Liver (tissue), 8 donors: ENCODE measurements at regions not wholly inside any gene's neighbourhood (a gene's known extent, or its start where the extent isn't known, plus 50 kb on each side); places are given as distances from the start of the nearest gene placed in this dataset.

Experiments used
- DNase-seq: peaks from one replicate; pipeline ENCODE4 v3.0.0-alpha.2; 2017; ENCODE audit warnings: low spot score
- H3K27ac ChIP-seq, 2 donors: one replicate each; pipeline ENCODE4 v1.7.0; 2013; ENCODE audit warnings: inconsistent platforms in 2 of 2, low read length in 2 of 2, control low read depth in 1 of 2, low read depth in 1 of 2, mild to moderate bottlenecking in 1 of 2
- H3K27me3 ChIP-seq, 4 donors: one replicate each; pipeline versions ENCODE4 v1.6.1 to v1.7.0; 2013; ENCODE audit warnings: low read length in 3 of 4, inconsistent platforms in 1 of 4, mild to moderate bottlenecking in 1 of 4, moderate library complexity in 1 of 4; ENCODE audit not compliant: control insufficient read depth in 4 of 4, insufficient read depth in 4 of 4
- H3K36me3 ChIP-seq, 4 donors: one replicate each; pipeline versions ENCODE4 v1.6.1 to v1.7.0; 2013; ENCODE audit warnings: low read length in 3 of 4, mild to moderate bottlenecking in 3 of 4, low read depth in 1 of 4, moderate library complexity in 1 of 4; ENCODE audit not compliant: control insufficient read depth in 4 of 4, insufficient read depth in 3 of 4
- H3K4me1 ChIP-seq, 4 donors: one replicate each; pipeline versions ENCODE4 v1.6.1 to v1.7.0; 2013; ENCODE audit warnings: low read length in 3 of 4, mild to moderate bottlenecking in 3 of 4, moderate library complexity in 1 of 4; ENCODE audit not compliant: control insufficient read depth in 4 of 4, insufficient read depth in 4 of 4
- H3K4me3 ChIP-seq, 3 donors: one replicate each; pipeline versions ENCODE4 v1.6.1 to v1.7.0; 2013; ENCODE audit warnings: low read length in 3 of 3, control low read depth in 1 of 3, low read depth in 1 of 3, mild to moderate bottlenecking in 1 of 3
- H3K9ac ChIP-seq, 2 donors: one replicate each; pipeline ENCODE4 v1.7.0; 2013; ENCODE audit warnings: low read length in 2 of 2, mild to moderate bottlenecking in 2 of 2, moderate library complexity in 2 of 2, control low read depth in 1 of 2, low read depth in 1 of 2
- H3K9me3 ChIP-seq, 4 donors: one replicate each; pipeline versions ENCODE4 v1.6.1 to v1.7.0; 2013; ENCODE audit warnings: low read length in 3 of 4; ENCODE audit not compliant: control insufficient read depth in 4 of 4
- EGR1 ChIP-seq, 2 donors: IDR thresholded peaks; 2 replicates each; pipeline ENCODE4 v1.6.1; 2016 to 2018; ENCODE audit warnings: antibody characterized with exemption in 2 of 2, low read depth in 2 of 2
- FOXA1 ChIP-seq: IDR thresholded peaks from 2 replicates; pipeline ENCODE4 v1.6.1; 2016; ENCODE audit warnings: antibody characterized with exemption
- FOXA2 ChIP-seq: IDR thresholded peaks from 2 replicates; pipeline ENCODE4 v1.6.1; 2016; ENCODE audit warnings: antibody characterized with exemption
- GABPA ChIP-seq, 2 donors: IDR thresholded peaks in 1 of 2; conservative IDR thresholded peaks in 1 of 2; 2 replicates each; pipeline ENCODE4 v1.6.1; 2016; ENCODE audit warnings: antibody characterized with exemption in 2 of 2, mild to moderate bottlenecking in 1 of 2, moderate library complexity in 1 of 2
- HNF4A ChIP-seq, 2 donors: conservative IDR thresholded peaks; 2 replicates each; pipeline ENCODE4 v1.6.1; 2016; ENCODE audit warnings: antibody characterized with exemption in 2 of 2, mild to moderate bottlenecking in 2 of 2
- HNF4G ChIP-seq: IDR thresholded peaks from 2 replicates; pipeline ENCODE4 v1.6.1; 2016; ENCODE audit warnings: antibody characterized with exemption
- JUND ChIP-seq, 2 donors: IDR thresholded peaks; 2 replicates each; pipeline ENCODE4 v1.6.1; 2016; ENCODE audit warnings: antibody characterized with exemption in 2 of 2
- NR2F2 ChIP-seq: IDR thresholded peaks from 2 replicates; pipeline ENCODE4 v1.6.1; 2016; ENCODE audit warnings: antibody characterized with exemption
- RAD21 ChIP-seq, 2 donors: IDR thresholded peaks; 2 replicates each; pipeline ENCODE4 v1.6.1; 2016; ENCODE audit warnings: antibody characterized with exemption in 2 of 2, mild to moderate bottlenecking in 2 of 2
- RXRA ChIP-seq, 2 donors: IDR thresholded peaks; 2 replicates each; pipeline ENCODE4 v1.6.1; 2017 to 2018; ENCODE audit warnings: antibody characterized with exemption in 2 of 2, mild to moderate bottlenecking in 1 of 2
- SP1 ChIP-seq: IDR thresholded peaks from 2 replicates; pipeline ENCODE4 v1.6.1; 2018; ENCODE audit warnings: antibody characterized with exemption, mild to moderate bottlenecking
- TAF1 ChIP-seq: conservative IDR thresholded peaks from 2 replicates; pipeline ENCODE4 v1.6.1; 2016; ENCODE audit warnings: antibody characterized with exemption, mild to moderate bottlenecking
- YY1 ChIP-seq: IDR thresholded peaks from 2 replicates; pipeline ENCODE4 v1.6.1; 2016; ENCODE audit warnings: antibody characterized with exemption, mild to moderate bottlenecking
- WGBS: extraction: QIAGEN DNeasy Blood & Tissue Kit; methylation state at CpG from one replicate; pipeline ENCODE4 v1.1.7; 2013; 5-methylcytosine and 5-hydroxymethylcytosine counted together
- TF ChIP-seq, protein P1 (sequence below): fragments of 150-350 bp; IDR thresholded peaks from 2 replicates; pipeline ENCODE4 v1.5.1; 2017; ENCODE audit warnings: improper control_type of control experiment, low read depth, low read length; ENCODE audit not compliant: missing input control
- TF ChIP-seq, protein P2 (sequence below): IDR thresholded peaks from 2 replicates; pipeline ENCODE4 v1.6.1; 2016; ENCODE audit warnings: antibody characterized with exemption, mild to moderate bottlenecking
- TF ChIP-seq, protein P3 (sequence below): IDR thresholded peaks from 2 replicates; pipeline ENCODE4 v1.6.1; 2016; ENCODE audit warnings: antibody characterized with exemption
- TF ChIP-seq, protein P4 (sequence below): IDR thresholded peaks from 2 replicates; pipeline ENCODE4 v1.6.1; 2016; ENCODE audit warnings: antibody characterized with exemption
- TF ChIP-seq, protein P5 (sequence below): IDR thresholded peaks from 2 replicates; pipeline ENCODE4 v1.6.1; 2016; ENCODE audit warnings: antibody characterized with exemption
- donor health status: healthy.
- donor health status: healthy.
- donor health status: healthy.
- donor health status: healthy.
- donor health status: healthy.

DNA sequence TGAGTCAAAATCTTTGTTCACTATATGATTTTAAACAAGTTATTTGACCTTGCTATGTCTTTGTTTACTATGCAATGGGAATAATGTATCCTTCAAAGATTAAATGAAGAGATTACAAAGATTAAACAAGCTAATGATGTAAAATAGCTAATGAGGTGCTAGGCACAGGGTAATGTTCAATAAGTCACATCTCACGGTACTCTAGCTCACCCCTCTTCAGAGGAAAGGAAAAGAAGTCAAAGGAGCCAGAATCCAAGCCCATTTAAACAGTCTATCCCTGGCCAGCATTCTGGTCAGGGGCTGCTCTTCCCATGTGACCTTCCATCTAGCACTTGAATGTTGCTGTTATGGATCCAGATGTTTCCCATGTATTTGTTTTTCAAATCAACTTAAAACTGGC is 412.4 kb upstream of the CAMK1G start:
- no peak overlapping the region for H3K4me3 ChIP-seq
- H3K27me3 ChIP-seq, result no peaks in the 10 kb centered on the region
- no peaks in the 10 kb centered on the region for H3K36me3 ChIP-seq
- TF ChIP-seq, protein P1, sequence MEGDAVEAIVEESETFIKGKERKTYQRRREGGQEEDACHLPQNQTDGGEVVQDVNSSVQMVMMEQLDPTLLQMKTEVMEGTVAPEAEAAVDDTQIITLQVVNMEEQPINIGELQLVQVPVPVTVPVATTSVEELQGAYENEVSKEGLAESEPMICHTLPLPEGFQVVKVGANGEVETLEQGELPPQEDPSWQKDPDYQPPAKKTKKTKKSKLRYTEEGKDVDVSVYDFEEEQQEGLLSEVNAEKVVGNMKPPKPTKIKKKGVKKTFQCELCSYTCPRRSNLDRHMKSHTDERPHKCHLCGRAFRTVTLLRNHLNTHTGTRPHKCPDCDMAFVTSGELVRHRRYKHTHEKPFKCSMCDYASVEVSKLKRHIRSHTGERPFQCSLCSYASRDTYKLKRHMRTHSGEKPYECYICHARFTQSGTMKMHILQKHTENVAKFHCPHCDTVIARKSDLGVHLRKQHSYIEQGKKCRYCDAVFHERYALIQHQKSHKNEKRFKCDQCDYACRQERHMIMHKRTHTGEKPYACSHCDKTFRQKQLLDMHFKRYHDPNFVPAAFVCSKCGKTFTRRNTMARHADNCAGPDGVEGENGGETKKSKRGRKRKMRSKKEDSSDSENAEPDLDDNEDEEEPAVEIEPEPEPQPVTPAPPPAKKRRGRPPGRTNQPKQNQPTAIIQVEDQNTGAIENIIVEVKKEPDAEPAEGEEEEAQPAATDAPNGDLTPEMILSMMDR, result no peak
- TF ChIP-seq EGR1 (IDR thresholded peaks at IDR 0.05; ENCODE audit: low read depth in 2 of 2), result no peak
- TF ChIP-seq, protein P2, sequence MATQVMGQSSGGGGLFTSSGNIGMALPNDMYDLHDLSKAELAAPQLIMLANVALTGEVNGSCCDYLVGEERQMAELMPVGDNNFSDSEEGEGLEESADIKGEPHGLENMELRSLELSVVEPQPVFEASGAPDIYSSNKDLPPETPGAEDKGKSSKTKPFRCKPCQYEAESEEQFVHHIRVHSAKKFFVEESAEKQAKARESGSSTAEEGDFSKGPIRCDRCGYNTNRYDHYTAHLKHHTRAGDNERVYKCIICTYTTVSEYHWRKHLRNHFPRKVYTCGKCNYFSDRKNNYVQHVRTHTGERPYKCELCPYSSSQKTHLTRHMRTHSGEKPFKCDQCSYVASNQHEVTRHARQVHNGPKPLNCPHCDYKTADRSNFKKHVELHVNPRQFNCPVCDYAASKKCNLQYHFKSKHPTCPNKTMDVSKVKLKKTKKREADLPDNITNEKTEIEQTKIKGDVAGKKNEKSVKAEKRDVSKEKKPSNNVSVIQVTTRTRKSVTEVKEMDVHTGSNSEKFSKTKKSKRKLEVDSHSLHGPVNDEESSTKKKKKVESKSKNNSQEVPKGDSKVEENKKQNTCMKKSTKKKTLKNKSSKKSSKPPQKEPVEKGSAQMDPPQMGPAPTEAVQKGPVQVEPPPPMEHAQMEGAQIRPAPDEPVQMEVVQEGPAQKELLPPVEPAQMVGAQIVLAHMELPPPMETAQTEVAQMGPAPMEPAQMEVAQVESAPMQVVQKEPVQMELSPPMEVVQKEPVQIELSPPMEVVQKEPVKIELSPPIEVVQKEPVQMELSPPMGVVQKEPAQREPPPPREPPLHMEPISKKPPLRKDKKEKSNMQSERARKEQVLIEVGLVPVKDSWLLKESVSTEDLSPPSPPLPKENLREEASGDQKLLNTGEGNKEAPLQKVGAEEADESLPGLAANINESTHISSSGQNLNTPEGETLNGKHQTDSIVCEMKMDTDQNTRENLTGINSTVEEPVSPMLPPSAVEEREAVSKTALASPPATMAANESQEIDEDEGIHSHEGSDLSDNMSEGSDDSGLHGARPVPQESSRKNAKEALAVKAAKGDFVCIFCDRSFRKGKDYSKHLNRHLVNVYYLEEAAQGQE, result no peak
- TF ChIP-seq, protein P3, sequence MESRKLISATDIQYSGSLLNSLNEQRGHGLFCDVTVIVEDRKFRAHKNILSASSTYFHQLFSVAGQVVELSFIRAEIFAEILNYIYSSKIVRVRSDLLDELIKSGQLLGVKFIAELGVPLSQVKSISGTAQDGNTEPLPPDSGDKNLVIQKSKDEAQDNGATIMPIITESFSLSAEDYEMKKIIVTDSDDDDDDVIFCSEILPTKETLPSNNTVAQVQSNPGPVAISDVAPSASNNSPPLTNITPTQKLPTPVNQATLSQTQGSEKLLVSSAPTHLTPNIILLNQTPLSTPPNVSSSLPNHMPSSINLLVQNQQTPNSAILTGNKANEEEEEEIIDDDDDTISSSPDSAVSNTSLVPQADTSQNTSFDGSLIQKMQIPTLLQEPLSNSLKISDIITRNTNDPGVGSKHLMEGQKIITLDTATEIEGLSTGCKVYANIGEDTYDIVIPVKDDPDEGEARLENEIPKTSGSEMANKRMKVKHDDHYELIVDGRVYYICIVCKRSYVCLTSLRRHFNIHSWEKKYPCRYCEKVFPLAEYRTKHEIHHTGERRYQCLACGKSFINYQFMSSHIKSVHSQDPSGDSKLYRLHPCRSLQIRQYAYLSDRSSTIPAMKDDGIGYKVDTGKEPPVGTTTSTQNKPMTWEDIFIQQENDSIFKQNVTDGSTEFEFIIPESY, result no peak
- TF ChIP-seq RAD21 (IDR thresholded peaks at IDR 0.05), result no peak
- TF ChIP-seq TAF1, result no peak
- no peak for TF ChIP-seq SP1
- no peak for TF ChIP-seq HNF4G
- TF ChIP-seq NR2F2, result no peak
- no peak for TF ChIP-seq FOXA1
- TF ChIP-seq, protein P4, sequence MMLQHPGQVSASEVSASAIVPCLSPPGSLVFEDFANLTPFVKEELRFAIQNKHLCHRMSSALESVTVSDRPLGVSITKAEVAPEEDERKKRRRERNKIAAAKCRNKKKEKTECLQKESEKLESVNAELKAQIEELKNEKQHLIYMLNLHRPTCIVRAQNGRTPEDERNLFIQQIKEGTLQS, result no peak
- no peak for TF ChIP-seq HNF4A (conservative IDR thresholded peaks at IDR 0.05)
- TF ChIP-seq RXRA (IDR thresholded peaks at IDR 0.05), result no peak
- no peak for TF ChIP-seq YY1
- TF ChIP-seq, protein P5, sequence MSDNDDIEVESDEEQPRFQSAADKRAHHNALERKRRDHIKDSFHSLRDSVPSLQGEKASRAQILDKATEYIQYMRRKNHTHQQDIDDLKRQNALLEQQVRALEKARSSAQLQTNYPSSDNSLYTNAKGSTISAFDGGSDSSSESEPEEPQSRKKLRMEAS, result no peak
- TF ChIP-seq GABPA (IDR thresholded peaks at IDR 0.05 in 1 of 2, conservative IDR thresholded peaks at IDR 0.05 in 1 of 2), result no peak
- no peak for TF ChIP-seq JUND (IDR thresholded peaks at IDR 0.05)
- TF ChIP-seq FOXA2, result no peak
- no peaks in the 10 kb centered on the region for H3K9me3 ChIP-seq
- no peak overlapping the region for H3K27ac ChIP-seq
- no peaks in the 10 kb centered on the region for H3K4me1 ChIP-seq
- WGBS, result 0% methylated on average over 1 of the region's 1 CpG
- no peak overlapping the region for H3K9ac ChIP-seq
- DNase-seq, result no peak
